AG10803 (cell line): ENCODE measurements at regions not wholly inside any gene's neighbourhood (a gene's known extent, or its start where the extent isn't known, plus 50 kb on each side); places are given as distances from the start of the nearest gene placed in this dataset.

ENCODE experiments used
- DNase-seq: peaks from one replicate; pipeline ENCODE4 v3.0.0; 2010; ENCODE audit warnings: low read depth
- H3K4me3 ChIP-seq: 2 replicates; pipeline ENCODE4 v1.5.1; 2011; ENCODE audit warnings: mild to moderate bottlenecking, low read length, control low read depth
- TF ChIP-seq, protein P1 (sequence below): conservative IDR thresholded peaks from 2 replicates; pipeline ENCODE4 v1.5.1; 2011; ENCODE audit warnings: mild to moderate bottlenecking, low read length, control low read depth, inconsistent platforms

- DNase-seq, result no peak
- H3K4me3 ChIP-seq, result no peak overlapping the region
- TF ChIP-seq, protein P1, sequence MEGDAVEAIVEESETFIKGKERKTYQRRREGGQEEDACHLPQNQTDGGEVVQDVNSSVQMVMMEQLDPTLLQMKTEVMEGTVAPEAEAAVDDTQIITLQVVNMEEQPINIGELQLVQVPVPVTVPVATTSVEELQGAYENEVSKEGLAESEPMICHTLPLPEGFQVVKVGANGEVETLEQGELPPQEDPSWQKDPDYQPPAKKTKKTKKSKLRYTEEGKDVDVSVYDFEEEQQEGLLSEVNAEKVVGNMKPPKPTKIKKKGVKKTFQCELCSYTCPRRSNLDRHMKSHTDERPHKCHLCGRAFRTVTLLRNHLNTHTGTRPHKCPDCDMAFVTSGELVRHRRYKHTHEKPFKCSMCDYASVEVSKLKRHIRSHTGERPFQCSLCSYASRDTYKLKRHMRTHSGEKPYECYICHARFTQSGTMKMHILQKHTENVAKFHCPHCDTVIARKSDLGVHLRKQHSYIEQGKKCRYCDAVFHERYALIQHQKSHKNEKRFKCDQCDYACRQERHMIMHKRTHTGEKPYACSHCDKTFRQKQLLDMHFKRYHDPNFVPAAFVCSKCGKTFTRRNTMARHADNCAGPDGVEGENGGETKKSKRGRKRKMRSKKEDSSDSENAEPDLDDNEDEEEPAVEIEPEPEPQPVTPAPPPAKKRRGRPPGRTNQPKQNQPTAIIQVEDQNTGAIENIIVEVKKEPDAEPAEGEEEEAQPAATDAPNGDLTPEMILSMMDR, result no peak
Observed at GRCh38 chr7:46613551-46613950, 692.5 kb upstream of the IGFBP3 start.

DNA sequence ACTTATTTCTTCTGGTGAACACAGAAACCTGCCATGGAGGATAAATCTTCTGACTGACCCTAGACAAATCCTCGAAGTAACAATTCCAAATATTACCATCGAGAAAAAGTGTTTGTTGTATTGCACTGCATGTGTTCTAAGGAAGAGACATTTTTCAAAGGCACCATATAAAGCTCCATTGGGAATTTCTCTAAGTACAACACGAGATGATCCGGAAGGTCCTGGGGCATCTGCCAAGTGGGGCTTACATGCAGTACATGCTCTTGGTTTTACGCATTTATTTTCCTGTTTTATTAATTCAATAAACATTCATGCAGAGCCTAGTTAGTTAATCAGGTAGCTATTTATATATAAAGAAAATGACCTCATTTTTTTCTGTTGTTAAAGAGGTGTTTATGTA is 692.0 kb upstream of the IGFBP3 start:
- H3K4me3 ChIP-seq, result no peak overlapping the region
- DNase-seq, result no peak
- TF ChIP-seq, protein P1, result no peak

GRCh38 chr7:46611508-46611907 is 690.4 kb upstream of the IGFBP3 start:
- H3K4me3 ChIP-seq, result no peak overlapping the region
- DNase-seq, result no peak
- TF ChIP-seq, protein P1, result no peak

DNA sequence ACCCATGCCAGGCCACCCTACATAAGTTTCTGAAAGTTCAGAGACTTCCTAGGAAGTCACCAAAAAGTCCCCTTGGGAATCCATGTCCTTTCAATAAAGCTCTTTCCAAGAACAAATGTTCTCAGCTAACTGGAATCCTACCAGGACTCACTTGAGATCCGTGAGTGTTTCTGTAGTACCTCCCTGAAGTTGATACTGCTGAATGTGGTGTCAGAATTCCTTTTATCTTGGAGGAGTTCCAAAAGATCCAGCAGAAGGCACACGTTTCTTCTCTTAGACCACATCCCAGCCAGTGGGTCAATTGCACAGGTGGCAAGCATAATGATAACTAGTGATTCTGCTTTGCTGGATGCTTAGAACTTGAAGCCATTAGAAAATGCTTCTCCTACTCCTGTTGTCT is 689.7 kb upstream of the IGFBP3 start:
- no peak overlapping the region for H3K4me3 ChIP-seq
- DNase-seq, result no peak
- TF ChIP-seq, protein P1, result no peak

DNA sequence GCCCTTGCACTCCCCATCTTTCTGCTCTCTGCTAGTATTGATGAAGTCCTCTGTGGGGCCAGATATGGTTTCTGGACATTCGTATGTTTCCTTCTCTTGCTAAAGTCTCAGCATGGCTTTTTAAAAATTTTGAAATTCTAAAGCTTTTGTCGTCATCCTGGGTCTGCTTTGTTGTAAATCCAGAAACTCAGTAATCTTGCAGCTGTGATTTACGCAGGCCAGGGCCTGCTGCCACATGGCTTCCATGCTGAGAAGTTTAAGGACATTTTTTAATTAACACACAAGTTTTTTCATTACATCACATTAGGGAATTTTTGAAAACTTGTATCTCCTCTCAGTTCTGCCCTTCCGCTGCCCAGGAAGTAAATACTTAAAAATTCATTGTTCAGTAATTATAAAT is 686.1 kb upstream of the IGFBP3 start:
- TF ChIP-seq, protein P1, result no peak
- no peak overlapping the region for H3K4me3 ChIP-seq
- DNase-seq, result peak; percentile 57

DNA sequence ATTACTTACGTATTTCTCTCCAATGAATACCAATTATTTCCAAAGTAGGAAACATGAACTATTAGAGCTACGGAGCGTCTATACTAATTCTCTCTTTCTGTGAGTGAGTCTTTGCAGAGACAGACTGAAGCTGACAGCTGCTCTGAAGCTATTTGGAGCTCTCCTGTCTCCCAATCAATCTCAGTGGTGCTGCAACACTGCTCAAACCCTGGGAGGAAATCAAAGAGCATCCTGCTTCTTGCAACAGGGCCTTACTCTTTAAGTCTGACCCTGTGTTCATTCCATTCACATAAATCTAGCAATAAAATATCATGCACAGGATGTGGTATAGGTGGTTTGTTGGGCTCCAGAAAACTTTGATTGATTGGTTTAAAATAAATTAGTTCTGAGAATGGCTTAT is 685.7 kb upstream of the IGFBP3 start:
- H3K4me3 ChIP-seq, result no peak overlapping the region
- TF ChIP-seq, protein P1, result no peak
- DNase-seq, result peak; percentile 49

DNA sequence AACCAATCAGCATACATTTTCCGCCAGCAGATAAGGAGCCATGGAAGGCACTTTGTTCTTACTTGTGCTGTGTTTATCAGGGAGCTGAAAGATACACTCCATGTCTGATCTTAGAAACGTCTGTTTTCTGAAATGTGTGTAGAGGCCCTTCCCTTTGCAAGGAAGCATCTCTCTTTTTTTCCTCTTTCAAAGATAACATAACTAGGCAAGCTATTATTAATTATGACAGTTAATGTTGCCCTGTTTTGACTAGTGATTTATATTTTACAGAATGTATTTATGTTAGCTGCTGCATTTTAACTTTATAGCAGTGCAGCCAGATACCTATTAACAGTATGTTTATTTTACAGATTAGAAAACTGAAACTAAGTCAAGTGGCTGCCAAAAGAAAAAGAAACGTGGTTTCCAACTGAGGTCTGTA is 683.2 kb upstream of the IGFBP3 start:
- H3K4me3 ChIP-seq, result no peak overlapping the region
- DNase-seq, result no peak
- TF ChIP-seq, protein P1, result no peak
